ENCODE measurements at regions not wholly inside any gene's neighbourhood (a gene's known extent, or its start where the extent isn't known, plus 50 kb on each side); places are given as distances from the start of the nearest gene placed in this dataset.

- TF ChIP-seq ZFP30 (CRISPR knock-in tag; IDR thresholded peaks at IDR 0.05) (no peak), GLIS3 (CRISPR knock-in tag; IDR thresholded peaks at IDR 0.05) (no peak), OSR1 (CRISPR knock-in tag; IDR thresholded peaks at IDR 0.05) (no peak), ISL1 (CRISPR knock-in tag; IDR thresholded peaks at IDR 0.05) (no peak)
- TF ChIP-seq, protein P1, sequence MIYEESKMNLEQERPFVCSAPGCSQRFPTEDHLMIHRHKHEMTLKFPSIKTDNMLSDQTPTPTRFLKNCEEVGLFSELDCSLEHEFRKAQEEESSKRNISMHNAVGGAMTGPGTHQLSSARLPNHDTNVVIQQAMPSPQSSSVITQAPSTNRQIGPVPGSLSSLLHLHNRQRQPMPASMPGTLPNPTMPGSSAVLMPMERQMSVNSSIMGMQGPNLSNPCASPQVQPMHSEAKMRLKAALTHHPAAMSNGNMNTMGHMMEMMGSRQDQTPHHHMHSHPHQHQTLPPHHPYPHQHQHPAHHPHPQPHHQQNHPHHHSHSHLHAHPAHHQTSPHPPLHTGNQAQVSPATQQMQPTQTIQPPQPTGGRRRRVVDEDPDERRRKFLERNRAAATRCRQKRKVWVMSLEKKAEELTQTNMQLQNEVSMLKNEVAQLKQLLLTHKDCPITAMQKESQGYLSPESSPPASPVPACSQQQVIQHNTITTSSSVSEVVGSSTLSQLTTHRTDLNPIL (CRISPR knock-in tag; IDR thresholded peaks at IDR 0.05; ENCODE audit: low read depth), result no peak
- TF ChIP-seq, protein P2, sequence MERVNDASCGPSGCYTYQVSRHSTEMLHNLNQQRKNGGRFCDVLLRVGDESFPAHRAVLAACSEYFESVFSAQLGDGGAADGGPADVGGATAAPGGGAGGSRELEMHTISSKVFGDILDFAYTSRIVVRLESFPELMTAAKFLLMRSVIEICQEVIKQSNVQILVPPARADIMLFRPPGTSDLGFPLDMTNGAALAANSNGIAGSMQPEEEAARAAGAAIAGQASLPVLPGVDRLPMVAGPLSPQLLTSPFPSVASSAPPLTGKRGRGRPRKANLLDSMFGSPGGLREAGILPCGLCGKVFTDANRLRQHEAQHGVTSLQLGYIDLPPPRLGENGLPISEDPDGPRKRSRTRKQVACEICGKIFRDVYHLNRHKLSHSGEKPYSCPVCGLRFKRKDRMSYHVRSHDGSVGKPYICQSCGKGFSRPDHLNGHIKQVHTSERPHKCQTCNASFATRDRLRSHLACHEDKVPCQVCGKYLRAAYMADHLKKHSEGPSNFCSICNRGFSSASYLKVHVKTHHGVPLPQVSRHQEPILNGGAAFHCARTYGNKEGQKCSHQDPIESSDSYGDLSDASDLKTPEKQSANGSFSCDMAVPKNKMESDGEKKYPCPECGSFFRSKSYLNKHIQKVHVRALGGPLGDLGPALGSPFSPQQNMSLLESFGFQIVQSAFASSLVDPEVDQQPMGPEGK (CRISPR knock-in tag; IDR thresholded peaks at IDR 0.05; ENCODE audit: borderline replicate concordance), result no peak
Measured at GRCh38 chr14:105849933-105850626, 323.7 kb downstream of the TMEM121 start.
